Endothelial cell (in vitro differentiated cells): ENCODE measurements at regions not wholly inside any gene's neighbourhood (a gene's known extent, or its start where the extent isn't known, plus 50 kb on each side); places are given as distances from the start of the nearest gene placed in this dataset.
"Not testable (repeated sequence)": the region's sequence is repeated elsewhere in the genome, so short reads cannot be mapped to it uniquely, and the experiment has no call there.

Source experiments
- DNase-seq: peaks from one replicate; pipeline ENCODE4 v3.0.0; 2021; ENCODE audit warnings: low spot score
- H3K27ac Mint-ChIP-seq: one replicate; pipeline ENCODE4 v1.8.0; 2021; ENCODE audit warnings: mixed read lengths, inconsistent platforms; ENCODE audit not compliant: unreplicated experiment
- H3K27me3 Mint-ChIP-seq: one replicate; pipeline ENCODE4 v1.8.0; 2021; ENCODE audit warnings: mild to moderate bottlenecking, moderate library complexity, mixed read lengths, inconsistent platforms; ENCODE audit not compliant: unreplicated experiment
- H3K36me3 Mint-ChIP-seq: one replicate; pipeline ENCODE4 v1.8.0; 2021; ENCODE audit warnings: mild to moderate bottlenecking, low read depth, mixed read lengths, inconsistent platforms; ENCODE audit not compliant: unreplicated experiment
- H3K4me1 Mint-ChIP-seq: one replicate; pipeline ENCODE4 v1.8.0; 2021; ENCODE audit warnings: mild to moderate bottlenecking, mixed read lengths, inconsistent platforms; ENCODE audit not compliant: unreplicated experiment
- H3K4me3 Mint-ChIP-seq: one replicate; pipeline ENCODE4 v1.8.0; 2021; ENCODE audit warnings: mild to moderate bottlenecking, mixed read lengths, inconsistent platforms; ENCODE audit not compliant: unreplicated experiment
- H3K9me3 Mint-ChIP-seq: one replicate; pipeline ENCODE4 v1.8.0; 2021; ENCODE audit warnings: mixed read lengths, inconsistent platforms; ENCODE audit not compliant: unreplicated experiment
- TF ChIP-seq, protein P1 (sequence below): fragments of 200-600 bp; sonication (generic); IDR thresholded peaks from one replicate; pipeline ENCODE4 v1.5.0; 2021; ENCODE audit warnings: antibody characterized with exemption; ENCODE audit not compliant: unreplicated experiment

DNA sequence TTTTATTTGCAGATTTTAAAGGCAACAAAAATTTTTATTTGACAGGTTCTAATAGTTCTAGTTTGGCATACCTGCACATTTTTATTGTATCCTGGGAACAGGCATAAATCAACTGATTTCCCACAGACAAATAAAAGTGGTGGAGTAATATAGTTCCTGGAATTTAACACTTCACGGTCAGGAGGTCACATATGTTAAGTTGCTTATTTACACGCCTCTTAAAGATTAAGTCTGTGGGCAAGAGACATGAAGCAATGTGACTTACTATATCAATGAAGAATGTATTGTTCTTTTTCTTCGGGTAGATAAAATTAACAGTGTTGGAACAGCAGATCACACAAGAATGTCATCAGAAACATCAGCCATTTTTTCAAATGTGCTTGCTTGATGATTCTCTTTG lies 558.3 kb downstream of the TTLL7 start:
- H3K27me3 Mint-ChIP-seq, H3K4me3 Mint-ChIP-seq, H3K4me1 Mint-ChIP-seq, H3K36me3 Mint-ChIP-seq, H3K9me3 Mint-ChIP-seq, DNase-seq, H3K27ac Mint-ChIP-seq: not testable (repeated sequence)

DNA sequence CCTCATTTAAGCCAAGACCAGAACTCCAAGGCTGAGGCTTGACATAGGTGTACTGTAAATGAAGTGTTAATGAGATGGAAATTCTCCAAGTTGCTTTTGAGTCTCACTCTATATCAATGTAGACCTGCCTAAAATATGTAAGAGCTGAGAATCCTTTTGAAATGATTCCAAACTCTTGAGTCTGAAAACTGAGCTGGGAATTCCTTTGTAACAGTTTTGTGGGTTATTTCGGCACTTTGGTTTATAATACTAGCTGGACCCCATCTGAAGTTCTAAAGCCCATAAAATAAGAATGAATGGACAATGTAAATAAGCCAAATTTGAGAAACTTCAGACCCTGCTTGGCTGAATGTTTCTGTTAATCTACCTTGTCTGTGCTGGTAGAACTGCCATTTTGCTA lies 558.9 kb downstream of the TTLL7 start:
- H3K4me1 Mint-ChIP-seq, H3K4me3 Mint-ChIP-seq, H3K27me3 Mint-ChIP-seq, H3K36me3 Mint-ChIP-seq, H3K9me3 Mint-ChIP-seq, DNase-seq, H3K27ac Mint-ChIP-seq: not testable (repeated sequence)

DNA sequence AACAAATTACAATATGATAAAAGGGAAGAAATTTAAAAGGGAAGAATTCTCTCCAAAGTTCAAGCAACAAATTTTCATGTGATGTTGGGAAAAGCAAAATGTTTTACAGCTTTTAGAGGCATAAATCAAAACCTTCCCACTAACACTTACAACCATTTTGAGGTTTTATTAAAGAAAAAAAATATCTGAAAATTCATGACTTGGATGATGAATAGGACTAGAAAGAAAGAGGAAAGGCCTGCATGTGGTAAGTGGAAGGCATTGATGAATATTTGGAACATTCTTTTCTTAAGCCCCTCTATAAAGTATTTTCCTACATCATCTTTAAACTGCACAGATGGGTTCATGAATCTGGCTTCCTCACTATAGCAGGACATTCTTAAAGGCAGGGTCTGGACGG lies 560.6 kb downstream of the TTLL7 start:
- H3K4me1 Mint-ChIP-seq, H3K27ac Mint-ChIP-seq, H3K27me3 Mint-ChIP-seq, DNase-seq, H3K36me3 Mint-ChIP-seq, H3K9me3 Mint-ChIP-seq, H3K4me3 Mint-ChIP-seq: not testable (repeated sequence)

DNA sequence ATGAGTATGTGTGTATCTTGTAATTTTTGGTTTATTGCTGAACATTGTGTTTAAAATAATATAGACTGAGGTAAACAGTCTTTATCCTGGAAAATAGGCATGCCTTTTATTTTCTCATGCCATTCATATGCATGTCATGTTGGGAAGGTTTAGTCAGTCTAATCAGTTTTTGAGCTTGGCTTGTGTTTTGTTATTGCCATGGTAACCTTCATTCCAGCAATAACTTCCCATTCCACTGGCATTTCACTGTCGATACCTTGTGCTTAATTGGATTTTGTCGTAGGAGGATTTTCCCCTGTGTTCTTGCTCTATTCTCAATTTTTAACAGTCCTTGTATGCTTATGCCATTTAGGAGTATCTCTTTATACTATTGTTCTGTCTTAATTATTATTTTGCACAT lies 563.6 kb downstream of the TTLL7 start:
- not testable (repeated sequence) for H3K27ac Mint-ChIP-seq, H3K36me3 Mint-ChIP-seq, DNase-seq, H3K27me3 Mint-ChIP-seq, H3K4me1 Mint-ChIP-seq, H3K9me3 Mint-ChIP-seq, H3K4me3 Mint-ChIP-seq

DNA sequence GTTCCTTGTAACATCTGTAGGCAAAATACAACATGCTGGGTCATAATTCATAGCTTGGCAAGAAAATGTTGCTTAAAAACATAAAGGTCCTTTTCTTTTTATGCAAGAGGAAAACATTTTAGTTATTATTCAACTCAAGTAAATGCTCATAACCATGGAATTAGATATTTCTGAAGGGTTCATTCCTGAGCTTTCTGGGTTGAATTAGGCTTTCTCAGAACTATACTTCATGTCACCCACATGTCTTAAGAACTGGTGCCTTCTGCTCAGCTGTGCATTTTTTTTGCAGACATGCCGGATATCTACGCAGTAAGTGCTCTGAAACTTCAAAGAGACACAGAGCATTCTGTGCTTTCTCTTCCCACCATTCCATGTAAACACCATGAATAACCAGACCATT lies 571.4 kb downstream of the TTLL7 start:
- not testable (repeated sequence) for DNase-seq, H3K9me3 Mint-ChIP-seq, H3K4me3 Mint-ChIP-seq, H3K27me3 Mint-ChIP-seq, H3K4me1 Mint-ChIP-seq, H3K36me3 Mint-ChIP-seq, H3K27ac Mint-ChIP-seq

DNA sequence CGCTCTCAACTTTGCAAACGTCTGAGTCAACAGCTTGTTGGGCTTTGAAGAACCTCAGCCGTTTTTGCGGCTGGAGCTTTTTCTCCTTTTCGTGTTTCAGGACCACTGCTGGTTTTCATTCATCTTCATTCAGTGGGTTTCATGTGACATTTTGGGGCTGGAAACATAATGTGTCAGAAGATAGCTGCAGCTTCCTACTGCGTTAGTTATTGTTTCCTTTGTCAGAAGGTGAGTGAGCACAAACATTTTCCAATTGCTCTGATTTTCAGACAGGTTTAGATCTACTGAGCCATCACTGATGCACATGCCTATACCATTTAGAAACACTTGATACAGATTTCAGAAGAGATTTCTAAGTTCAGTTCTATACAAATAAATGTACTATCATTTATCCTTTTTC lies 575.5 kb downstream of the TTLL7 start:
- H3K27ac Mint-ChIP-seq, H3K4me1 Mint-ChIP-seq, H3K9me3 Mint-ChIP-seq, DNase-seq, H3K27me3 Mint-ChIP-seq, H3K4me3 Mint-ChIP-seq, H3K36me3 Mint-ChIP-seq: not testable (repeated sequence)

DNA sequence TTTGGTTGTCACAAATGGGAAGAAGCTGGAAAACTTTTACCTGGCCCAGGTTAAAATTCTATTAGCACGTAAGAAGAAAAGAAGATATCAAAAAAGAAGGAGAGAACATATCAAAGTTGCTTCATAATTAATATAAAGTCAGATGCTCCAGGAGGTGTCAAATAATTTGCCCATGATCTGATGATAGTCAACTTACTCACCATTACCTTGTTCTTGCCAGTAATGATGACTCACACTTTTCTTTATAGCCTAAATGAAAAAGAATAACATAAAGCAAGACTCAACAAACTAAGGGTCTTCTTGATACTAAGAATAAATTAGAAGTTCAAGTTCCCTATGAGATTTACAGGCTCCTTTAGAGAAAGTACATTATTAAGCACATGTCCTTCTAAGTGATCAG lies 580.4 kb downstream of the TTLL7 start:
- H3K9me3 Mint-ChIP-seq = no peaks in the 10 kb centered on the region
- TF ChIP-seq, protein P1, sequence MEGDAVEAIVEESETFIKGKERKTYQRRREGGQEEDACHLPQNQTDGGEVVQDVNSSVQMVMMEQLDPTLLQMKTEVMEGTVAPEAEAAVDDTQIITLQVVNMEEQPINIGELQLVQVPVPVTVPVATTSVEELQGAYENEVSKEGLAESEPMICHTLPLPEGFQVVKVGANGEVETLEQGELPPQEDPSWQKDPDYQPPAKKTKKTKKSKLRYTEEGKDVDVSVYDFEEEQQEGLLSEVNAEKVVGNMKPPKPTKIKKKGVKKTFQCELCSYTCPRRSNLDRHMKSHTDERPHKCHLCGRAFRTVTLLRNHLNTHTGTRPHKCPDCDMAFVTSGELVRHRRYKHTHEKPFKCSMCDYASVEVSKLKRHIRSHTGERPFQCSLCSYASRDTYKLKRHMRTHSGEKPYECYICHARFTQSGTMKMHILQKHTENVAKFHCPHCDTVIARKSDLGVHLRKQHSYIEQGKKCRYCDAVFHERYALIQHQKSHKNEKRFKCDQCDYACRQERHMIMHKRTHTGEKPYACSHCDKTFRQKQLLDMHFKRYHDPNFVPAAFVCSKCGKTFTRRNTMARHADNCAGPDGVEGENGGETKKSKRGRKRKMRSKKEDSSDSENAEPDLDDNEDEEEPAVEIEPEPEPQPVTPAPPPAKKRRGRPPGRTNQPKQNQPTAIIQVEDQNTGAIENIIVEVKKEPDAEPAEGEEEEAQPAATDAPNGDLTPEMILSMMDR = no peak
- no peaks in the 10 kb centered on the region for H3K27me3 Mint-ChIP-seq
- DNase-seq = no peak
- no peaks in the 10 kb centered on the region for H3K36me3 Mint-ChIP-seq
- H3K4me1 Mint-ChIP-seq = peaks cover under 1% of the 10 kb centered on the region
- no peak overlapping the region for H3K27ac Mint-ChIP-seq
- no peak overlapping the region for H3K4me3 Mint-ChIP-seq

DNA sequence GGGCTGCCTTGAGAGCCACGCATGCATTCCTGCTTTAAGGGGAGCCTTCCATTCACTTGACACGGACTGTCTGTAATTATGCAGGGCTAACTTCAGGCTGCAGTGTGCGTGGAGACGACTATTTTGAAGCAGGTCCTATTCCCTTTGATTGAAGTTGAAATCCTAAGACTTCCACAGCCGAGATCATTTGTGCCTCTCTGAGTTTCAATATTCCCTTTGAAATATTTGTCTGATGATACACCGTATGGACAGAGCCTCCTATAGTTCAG lies 585.2 kb downstream of the TTLL7 start:
- not testable (repeated sequence) for H3K36me3 Mint-ChIP-seq, DNase-seq, H3K4me1 Mint-ChIP-seq

DNA sequence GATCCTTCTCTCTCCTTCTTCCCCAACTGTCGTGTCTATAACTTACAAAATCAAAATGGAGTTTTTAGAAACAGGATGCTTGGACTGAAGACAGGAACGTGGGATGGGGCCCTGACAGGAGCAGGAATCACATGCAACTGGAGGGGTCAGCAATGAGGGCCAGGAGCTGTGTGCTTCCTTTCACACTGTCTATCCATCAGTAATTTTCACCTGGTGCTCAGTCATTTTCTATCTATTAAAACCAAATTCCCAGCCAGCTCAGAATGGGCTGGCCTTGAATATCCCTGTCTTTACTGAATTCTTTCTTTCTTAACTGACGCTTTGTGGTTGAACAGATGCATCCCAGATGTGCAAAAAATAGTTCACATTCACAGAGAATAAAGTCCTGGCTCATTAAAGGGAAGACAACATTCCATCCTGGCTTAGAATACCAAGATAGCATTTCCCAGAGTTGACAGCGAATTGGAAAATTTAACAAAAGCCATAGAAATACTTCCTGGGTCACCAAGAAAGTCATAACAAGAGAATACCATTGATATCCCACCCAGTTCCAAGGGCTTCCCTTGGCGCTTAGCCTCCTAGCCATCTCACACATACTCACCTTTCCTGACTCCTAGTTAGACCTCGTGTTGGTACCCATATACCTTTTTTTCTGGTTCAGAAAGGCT lies 588.1 kb downstream of the TTLL7 start:
- not testable (repeated sequence) for H3K4me1 Mint-ChIP-seq, H3K27me3 Mint-ChIP-seq, H3K4me3 Mint-ChIP-seq, DNase-seq, H3K36me3 Mint-ChIP-seq, H3K27ac Mint-ChIP-seq, H3K9me3 Mint-ChIP-seq

More for the DNA sequence above, 585.2 kb downstream of the TTLL7 start:
- H3K27me3 Mint-ChIP-seq, H3K9me3 Mint-ChIP-seq, H3K4me3 Mint-ChIP-seq, H3K27ac Mint-ChIP-seq: not testable (repeated sequence)

DNA sequence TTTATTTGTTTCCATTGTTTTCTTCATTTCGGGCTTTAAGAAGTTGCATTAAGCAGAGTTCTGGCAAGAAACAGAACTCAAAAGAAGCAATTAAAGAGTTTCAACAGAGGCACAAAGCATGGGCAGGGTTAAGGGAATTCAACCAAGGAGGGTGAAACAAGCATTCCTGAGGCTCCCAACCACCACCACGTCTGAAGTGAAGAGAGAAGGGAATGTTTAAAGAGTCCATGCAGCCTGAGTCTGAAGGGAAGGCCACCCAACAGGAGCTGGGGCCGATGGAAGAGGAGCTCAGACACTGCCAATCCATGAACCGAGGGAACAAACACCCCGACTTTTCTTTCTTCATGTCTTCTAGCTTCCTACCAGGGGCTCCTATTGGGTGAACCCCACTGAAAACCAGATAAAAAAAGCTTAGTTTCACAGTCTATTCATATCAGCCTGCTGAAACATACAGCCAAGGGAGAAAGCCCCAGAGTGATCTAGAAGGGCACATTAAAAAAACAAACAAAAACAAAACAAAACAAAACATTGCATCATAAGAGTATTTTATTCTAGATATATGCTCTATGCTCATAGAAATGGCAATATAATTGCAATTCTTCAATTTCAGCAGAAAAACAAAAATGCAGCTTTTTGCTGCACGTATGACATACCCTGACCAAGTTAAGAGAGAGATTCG lies 592.1 kb downstream of the TTLL7 start:
- not testable (repeated sequence) for H3K4me3 Mint-ChIP-seq, H3K4me1 Mint-ChIP-seq, DNase-seq, H3K27me3 Mint-ChIP-seq, H3K27ac Mint-ChIP-seq, H3K36me3 Mint-ChIP-seq, H3K9me3 Mint-ChIP-seq

DNA sequence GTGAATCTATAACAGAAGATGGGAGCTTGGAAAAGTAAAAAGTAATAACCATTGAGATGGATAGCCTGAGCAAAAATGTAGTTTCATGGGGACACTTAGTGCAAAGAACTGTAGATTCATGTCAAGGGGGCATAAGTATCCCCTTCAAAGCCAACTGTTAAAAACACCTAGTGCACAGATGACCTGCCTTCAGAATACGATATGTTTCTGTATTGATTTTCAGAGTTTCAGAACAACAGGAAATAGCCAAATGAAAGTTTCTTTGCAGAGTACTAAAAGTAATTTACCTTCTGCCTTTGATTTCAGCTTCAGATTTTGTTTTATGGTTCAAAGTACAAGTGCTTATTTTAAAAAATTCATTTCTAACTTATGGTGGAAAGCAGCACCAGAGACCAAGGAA lies 593.1 kb downstream of the TTLL7 start:
- not testable (repeated sequence) for DNase-seq, H3K27ac Mint-ChIP-seq, H3K9me3 Mint-ChIP-seq, H3K4me1 Mint-ChIP-seq, H3K4me3 Mint-ChIP-seq, H3K36me3 Mint-ChIP-seq, H3K27me3 Mint-ChIP-seq

DNA sequence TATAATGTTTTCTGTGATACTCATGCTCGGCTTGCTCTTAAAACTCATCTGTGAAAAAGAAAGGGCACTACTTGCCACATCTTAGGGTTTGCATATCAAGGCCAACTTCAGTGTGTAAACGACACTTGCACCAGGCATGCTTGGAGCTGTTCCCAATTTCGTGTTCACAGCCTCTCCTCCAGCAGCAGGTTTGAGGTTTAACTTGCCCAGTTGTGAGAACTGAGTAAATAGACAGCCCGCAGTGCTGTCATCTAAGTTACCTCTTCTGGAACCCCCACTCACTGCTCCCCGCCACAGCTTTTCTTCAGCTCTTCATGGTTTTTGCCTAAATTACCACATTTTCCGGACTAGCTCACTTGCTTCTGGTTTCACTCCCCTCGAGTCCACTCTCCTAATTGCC lies 595.4 kb downstream of the TTLL7 start:
- DNase-seq, H3K4me1 Mint-ChIP-seq, H3K36me3 Mint-ChIP-seq, H3K27ac Mint-ChIP-seq, H3K9me3 Mint-ChIP-seq, H3K27me3 Mint-ChIP-seq, H3K4me3 Mint-ChIP-seq: not testable (repeated sequence)
